Upper lobe of right lung (tissue), 1 donor: ENCODE measurements at regions not wholly inside any gene's neighbourhood (a gene's known extent, or its start where the extent isn't known, plus 50 kb on each side); places are given as distances from the start of the nearest gene placed in this dataset.

ENCODE experiments used
- ATAC-seq: fragments of 200-7000 bp; cut with Tn5 transposase; one replicate; pipeline ENCODE4 v1.9.1; 2020; ENCODE audit warnings: mild to moderate bottlenecking, moderate library complexity
- DNase-seq: peaks from one replicate; pipeline ENCODE4 v3.0.0-alpha.2; 2020
- H3K27ac ChIP-seq: fragments of 200-600 bp; one replicate; pipeline ENCODE4 v1.8.0; 2022
- H3K27me3 ChIP-seq: fragments of 200-600 bp; one replicate; pipeline ENCODE4 v1.8.0; 2022; ENCODE audit warnings: mild to moderate bottlenecking
- H3K36me3 ChIP-seq: fragments of 200-600 bp; one replicate; pipeline ENCODE4 v1.8.0; 2022
- H3K4me1 ChIP-seq: fragments of 200-600 bp; one replicate; pipeline ENCODE4 v1.8.0; 2022
- H3K4me3 ChIP-seq: fragments of 200-600 bp; one replicate; pipeline ENCODE4 v1.8.0; 2022; ENCODE audit warnings: mild to moderate bottlenecking
- H3K9me3 ChIP-seq: fragments of 200-600 bp; one replicate; pipeline ENCODE4 v1.8.0; 2022
- CTCF ChIP-seq: fragments of 200-600 bp; IDR thresholded peaks from one replicate; pipeline ENCODE4 v1.8.0; 2022; ENCODE audit warnings: antibody characterized with exemption
- intact Hi-C: fragments of 100-400 bp; cut with DNase I; formaldehyde crosslinking; loops from one replicate; pipeline ENCODE4 v1.11.0; 2022
- donor health status: DM: no; HTN: yes; CAD: no; lungs with severe emphysema.

GRCh38 chr20:52447225-52447551, 255.6 kb upstream of the ZFP64 start:
- H3K27me3 ChIP-seq: no peaks in the 10 kb centered on the region
- H3K36me3 ChIP-seq: no peaks in the 10 kb centered on the region
- intact Hi-C loops: no loop called here
- no peaks in the 10 kb centered on the region for H3K9me3 ChIP-seq
- no peak for TF ChIP-seq CTCF
- no peaks in the 10 kb centered on the region for H3K4me1 ChIP-seq
- DNase-seq (no peak), ATAC-seq (peak; percentile 35)
- H3K4me3 ChIP-seq: no peak overlapping the region
- H3K27ac ChIP-seq: no peak overlapping the region

- H3K27me3 ChIP-seq: no peaks in the 10 kb centered on the region
- DNase-seq: no peak
- ATAC-seq: peak; percentile 23
- H3K36me3 ChIP-seq: no peaks in the 10 kb centered on the region
- no peak for TF ChIP-seq CTCF
- no peaks in the 10 kb centered on the region for H3K9me3 ChIP-seq
- intact Hi-C loops: no loop called here
- H3K4me1 ChIP-seq: no peaks in the 10 kb centered on the region
- no peak overlapping the region for H3K27ac ChIP-seq
- H3K4me3 ChIP-seq: no peak overlapping the region
Measured at GRCh38 chr20:52446421-52447224, 255.0 kb upstream of the ZFP64 start.

DNA sequence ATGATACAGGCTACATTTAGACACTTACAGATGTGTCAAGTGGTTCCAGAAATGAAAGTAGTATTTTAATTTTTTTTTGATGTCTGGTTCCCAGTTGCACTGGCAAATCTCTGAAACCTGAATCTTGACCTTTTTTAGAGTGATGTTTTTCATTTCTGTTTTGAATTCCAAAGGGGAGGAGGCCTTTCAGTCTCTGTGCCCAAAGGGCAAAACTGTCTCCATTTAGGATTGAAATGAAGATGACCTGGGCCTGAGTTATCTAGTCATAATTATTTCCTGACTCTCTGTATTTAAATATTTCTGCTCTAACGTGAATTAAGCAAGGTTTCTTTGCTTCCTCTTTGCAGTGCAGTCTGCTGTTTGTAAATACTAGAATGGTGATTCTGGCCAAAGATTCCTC, 252.9 kb upstream of the ZFP64 start:
- H3K27me3 ChIP-seq: no peaks in the 10 kb centered on the region
- ATAC-seq: no peak

DNA sequence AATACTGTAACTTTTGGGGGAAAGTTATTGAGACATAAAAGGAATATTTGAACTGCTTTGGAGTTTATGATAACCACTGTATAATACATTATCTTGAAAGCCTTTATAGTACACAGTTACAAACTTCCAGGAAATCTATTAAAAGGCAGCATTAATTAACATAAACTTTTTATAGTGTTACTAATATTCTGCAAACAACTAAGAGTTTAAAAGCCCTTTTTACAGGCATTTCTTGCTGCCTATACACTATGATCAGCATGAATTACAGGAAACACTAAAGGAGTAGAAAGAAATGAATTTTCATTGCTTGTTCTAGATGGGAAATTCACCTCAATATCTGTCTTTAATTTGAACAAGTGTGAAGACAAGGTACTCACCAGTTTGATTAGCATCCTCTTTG, 252.3 kb upstream of the ZFP64 start:
- H3K36me3 ChIP-seq: no peaks in the 10 kb centered on the region
- no peak overlapping the region for H3K27ac ChIP-seq
- no peaks in the 10 kb centered on the region for H3K27me3 ChIP-seq
- no peaks in the 10 kb centered on the region for H3K9me3 ChIP-seq
- no peak for TF ChIP-seq CTCF
- no peak overlapping the region for H3K4me3 ChIP-seq
- H3K4me1 ChIP-seq: no peaks in the 10 kb centered on the region
- intact Hi-C loops: no loop called here
- no peak for DNase-seq
- no peak for ATAC-seq

More for the DNA sequence above, 252.9 kb upstream of the ZFP64 start:
- H3K9me3 ChIP-seq: no peaks in the 10 kb centered on the region
- no peak overlapping the region for H3K27ac ChIP-seq
- no peak for DNase-seq
- H3K4me3 ChIP-seq: no peak overlapping the region
- H3K4me1 ChIP-seq: no peaks in the 10 kb centered on the region
- intact Hi-C loops: no loop called here
- no peak for TF ChIP-seq CTCF
- no peaks in the 10 kb centered on the region for H3K36me3 ChIP-seq

- Histone ChIP-seq H3K27me3 (no peaks in the 10 kb centered on the region), H3K4me1 (no peaks in the 10 kb centered on the region), H3K9me3 (no peaks in the 10 kb centered on the region), H3K27ac (no peak overlapping the region), H3K4me3 (no peak overlapping the region), H3K36me3 (no peaks in the 10 kb centered on the region)
- TF ChIP-seq CTCF: no peak
- ATAC-seq: no peak
- intact Hi-C loops: no loop called here
- no peak for DNase-seq
Measured at GRCh38 chr20:52441710-52442109, 250.1 kb upstream of the ZFP64 start.

GRCh38 chr20:52439375-52439774, 247.8 kb upstream of the ZFP64 start:
- no peak for TF ChIP-seq CTCF
- DNase-seq (no peak), ATAC-seq (no peak)
- no peaks in the 10 kb centered on the region for H3K4me1 ChIP-seq
- intact Hi-C loops: no loop called here
- H3K4me3 ChIP-seq: no peak overlapping the region
- H3K27ac ChIP-seq: no peak overlapping the region
- no peaks in the 10 kb centered on the region for H3K9me3 ChIP-seq
- H3K27me3 ChIP-seq: no peaks in the 10 kb centered on the region
- no peaks in the 10 kb centered on the region for H3K36me3 ChIP-seq
